GM12872 (cell line): ENCODE measurements at regions not wholly inside any gene's neighbourhood (a gene's known extent, or its start where the extent isn't known, plus 50 kb on each side); places are given as distances from the start of the nearest gene placed in this dataset.

ENCODE experiments used
- CTCF ChIP-seq: IDR thresholded peaks from 3 replicates; pipeline ENCODE4 v1.5.1; 2011; ENCODE audit warnings: low read depth, mild to moderate bottlenecking, low read length, moderate library complexity; ENCODE audit not compliant: insufficient read depth

GRCh38 chr7:86479144-86479543, 164.6 kb upstream of the GRM3 start:
- TF ChIP-seq CTCF, result no peak

GRCh38 chr7:86477343-86477935, 166.3 kb upstream of the GRM3 start:
- TF ChIP-seq CTCF, result no peak

- TF ChIP-seq CTCF, result no peak
Measured at GRCh38 chr7:86470763-86471162, 172.9 kb upstream of the GRM3 start.

- TF ChIP-seq CTCF, result peak; percentile 83
Measured at GRCh38 chr7:86469680-86470295, 173.9 kb upstream of the GRM3 start.

DNA sequence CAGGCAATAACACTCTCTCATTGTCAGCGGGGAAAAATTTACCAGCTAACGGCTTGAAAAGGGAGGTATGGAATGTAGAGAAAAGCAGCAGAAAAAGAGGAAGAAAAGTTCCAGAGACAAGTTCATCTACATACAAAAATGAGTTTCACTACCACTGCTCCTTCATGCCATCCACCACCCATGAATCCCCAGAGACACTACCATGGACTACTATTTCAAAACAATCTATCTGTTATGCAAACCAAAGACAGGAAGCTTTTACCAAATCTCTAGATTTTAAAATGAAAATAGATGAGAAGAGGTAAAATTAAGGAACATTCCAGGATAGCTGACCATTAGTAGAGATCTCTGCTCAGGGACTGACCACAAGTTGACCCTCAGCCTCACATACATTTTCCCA, 189.0 kb upstream of the GRM3 start:
- TF ChIP-seq CTCF, result no peak

DNA sequence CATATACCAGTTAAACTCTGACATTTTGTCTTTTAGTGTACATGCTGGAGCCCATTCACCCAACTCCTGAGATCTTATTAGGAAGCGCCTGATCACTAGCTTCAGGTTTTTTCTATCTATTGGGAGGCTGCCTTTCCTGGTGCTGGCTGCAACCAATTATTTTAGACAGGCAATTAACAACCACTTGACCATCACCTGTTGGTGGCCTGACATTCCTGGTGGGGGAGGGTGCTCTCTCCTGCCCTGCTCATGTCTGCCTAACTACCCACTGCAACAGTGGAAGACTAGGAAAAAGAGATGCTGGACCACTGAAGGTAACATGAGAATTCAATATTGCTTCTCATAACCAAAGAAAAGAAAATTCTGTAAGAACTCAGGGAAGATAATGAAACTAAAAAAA, 190.3 kb upstream of the GRM3 start:
- no peak for TF ChIP-seq CTCF

- TF ChIP-seq CTCF, result no peak
Measured at GRCh38 chr7:86448856-86449255, 194.9 kb upstream of the GRM3 start.
